Islet of Langerhans (tissue), 1 donor: ENCODE measurements at regions not wholly inside any gene's neighbourhood (a gene's known extent, or its start where the extent isn't known, plus 50 kb on each side); places are given as distances from the start of the nearest gene placed in this dataset.
"Not testable (repeated sequence)": the region's sequence is repeated elsewhere in the genome, so short reads cannot be mapped to it uniquely, and the experiment has no call there.

Experiments
- FAIRE-seq: peaks from one replicate; lab custom pipeline; 2011; peaks lifted over from hg19 to GRCh38; lab: Jason Lieb, UNC

DNA sequence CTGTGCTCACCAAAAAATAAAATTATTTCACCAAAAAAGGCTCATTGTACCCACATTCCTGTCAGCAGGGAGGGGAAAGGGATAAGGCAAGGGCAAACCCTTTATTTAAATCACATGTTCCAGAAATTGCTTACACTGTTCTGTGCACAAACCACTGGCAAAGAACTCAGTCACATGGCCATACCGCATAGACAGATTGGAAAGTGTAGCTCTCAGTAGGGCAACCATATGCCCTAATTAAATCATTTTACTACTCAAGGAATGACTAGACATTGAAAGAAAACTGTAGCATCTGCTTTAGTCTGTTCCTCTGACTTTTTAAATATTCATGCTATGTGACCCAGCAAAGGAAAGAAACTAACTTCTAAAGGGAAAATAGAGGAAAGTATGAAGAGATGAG lies 119.2 kb upstream of the FAM241A start:
- no peak for FAIRE-seq

DNA sequence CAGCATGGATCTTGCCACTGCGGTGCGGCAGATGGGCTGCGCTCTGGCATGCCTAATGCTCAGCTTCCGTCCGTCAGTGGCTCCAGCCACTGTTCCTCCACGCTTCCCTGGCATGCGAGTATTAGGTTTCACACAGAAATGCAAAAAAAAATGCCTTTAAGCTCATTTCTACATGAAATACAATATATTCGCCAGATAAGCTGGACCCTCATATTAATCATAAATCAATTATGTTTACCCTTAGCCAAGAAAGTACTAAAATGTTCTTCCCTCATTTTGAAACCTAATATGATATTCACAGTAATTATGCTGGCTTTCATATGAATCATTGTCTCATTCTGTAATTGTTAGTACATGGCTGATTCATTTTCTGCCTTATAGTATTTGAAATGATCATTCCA lies 115.5 kb upstream of the FAM241A start:
- no peak for FAIRE-seq

DNA sequence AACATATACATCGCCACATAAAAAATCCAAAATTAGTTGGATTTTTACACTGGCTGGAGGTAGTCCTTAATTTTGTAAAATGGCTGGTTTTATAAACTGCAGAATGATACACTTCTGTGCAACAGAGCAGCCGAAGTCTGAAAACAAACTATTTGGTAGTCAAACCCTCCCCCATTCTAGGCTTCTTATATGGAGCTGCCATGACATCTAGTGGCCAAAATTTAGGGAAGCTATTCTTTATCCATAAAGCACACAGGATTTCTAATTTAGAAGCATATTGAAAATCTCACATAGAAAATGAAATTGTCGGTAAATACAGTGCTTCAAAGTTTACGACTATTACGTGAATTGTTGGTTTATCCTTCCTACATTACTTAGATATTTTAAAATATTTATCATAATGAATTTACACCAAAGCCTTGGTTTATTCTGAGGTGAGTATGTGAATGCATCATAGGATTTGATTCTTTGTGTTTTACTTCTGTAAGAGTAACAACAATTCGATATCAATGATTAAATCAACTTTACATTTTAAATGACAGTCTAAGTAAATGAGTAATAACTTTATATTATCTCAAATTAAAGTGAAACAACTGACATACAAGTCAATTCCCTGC lies 113.4 kb upstream of the FAM241A start:
- no peak for FAIRE-seq

DNA sequence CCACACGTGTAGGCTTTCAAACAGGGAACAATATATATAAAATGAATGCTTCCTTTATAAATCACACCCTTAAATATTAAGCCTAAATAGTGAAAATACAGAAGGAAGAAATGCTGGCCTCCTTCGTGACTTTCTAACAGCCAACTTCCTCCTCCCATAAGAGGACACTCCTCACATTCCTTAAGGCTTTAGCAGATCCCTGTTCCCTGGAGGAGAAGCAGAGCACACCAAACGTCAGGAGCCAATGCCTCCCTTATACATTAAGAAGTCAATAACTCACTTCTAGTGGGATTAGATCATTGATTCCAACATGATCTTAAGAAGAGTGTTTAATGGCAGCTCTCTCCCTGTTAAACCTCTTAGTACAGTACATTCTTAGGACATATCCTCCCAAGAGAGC lies 108.4 kb upstream of the FAM241A start:
- no peak for FAIRE-seq

DNA sequence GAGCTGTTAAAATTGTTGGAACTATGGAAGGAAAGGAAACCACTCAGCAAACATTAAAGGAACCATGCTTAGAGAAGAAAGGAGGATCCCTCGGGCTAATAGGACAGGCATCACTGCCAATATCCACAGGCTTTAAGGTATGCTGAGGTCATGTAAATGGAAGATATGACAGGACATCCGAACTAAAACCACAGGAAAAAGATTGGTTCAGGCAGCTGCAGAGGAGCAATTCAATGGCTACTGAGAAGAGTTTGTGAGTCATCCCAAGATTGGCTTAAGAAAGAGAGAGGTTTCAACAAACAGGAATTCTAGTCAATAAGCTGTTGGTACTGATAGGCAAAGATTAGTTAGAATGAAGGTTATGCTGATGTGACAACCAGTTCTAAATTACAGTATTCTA lies 106.4 kb upstream of the FAM241A start:
- no peak for FAIRE-seq

DNA sequence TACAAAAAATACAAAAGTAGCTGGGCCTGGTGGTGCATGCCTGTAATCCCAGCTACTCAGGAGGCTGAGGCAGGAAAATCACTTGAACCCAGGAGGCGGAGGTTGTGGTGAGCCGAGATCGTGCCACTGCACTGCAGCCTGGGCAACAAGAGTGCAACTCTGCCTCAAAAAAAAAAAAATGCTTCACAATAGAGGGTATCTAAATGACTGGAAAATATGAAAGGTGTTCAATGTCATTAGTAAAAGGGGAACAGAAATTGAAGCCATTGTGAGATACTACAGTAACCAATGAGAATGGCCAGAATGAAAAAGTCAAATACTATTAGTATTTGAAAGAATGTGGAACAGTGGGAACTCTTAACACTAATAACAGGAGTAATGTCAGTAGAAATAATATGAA lies 96.1 kb upstream of the FAM241A start:
- not testable (repeated sequence) for FAIRE-seq

DNA sequence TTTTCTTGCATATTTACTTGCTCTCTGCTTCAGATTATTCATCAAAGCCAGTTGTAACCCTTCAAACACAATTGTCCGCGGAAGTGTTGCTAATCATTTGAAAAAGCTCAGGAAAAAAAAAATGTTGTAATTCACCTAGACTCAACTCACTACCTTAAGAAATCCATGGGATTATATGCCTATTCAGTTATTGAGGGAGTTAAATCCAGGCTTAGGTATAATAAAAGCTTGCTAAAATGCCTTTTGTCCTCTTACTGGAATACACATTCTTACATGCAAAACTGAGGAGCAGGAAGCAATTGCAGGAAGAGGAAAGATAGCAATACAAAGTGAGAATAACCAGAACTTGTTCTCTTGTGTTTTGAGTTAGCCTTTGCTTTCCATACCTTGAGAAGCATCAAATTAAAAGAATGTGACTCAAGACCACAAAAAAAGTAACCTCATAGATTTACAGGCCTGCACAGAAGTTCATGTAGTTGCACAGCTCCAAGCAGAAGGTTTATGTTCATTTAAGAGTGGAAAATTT lies 91.4 kb upstream of the FAM241A start:
- no peak for FAIRE-seq

DNA sequence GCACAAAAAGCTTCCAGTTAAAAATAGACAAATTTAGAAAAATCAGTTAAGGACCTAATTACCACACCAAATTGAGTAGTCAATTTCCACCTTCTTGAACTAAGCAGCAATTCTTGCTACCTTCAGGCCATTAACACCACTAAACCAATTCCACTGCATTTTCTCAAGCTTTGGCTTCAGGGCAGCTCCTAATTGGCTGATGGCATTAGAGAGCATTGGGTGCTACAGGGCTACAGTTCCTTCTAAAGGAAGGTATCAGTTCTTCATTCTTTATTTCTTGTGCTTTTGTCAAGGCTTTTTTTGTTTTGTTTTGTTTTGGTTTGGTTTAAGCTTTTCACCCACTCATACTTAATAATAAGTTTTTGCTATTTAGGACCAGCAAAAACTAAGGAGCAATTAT lies 90.2 kb upstream of the FAM241A start:
- no peak for FAIRE-seq

DNA sequence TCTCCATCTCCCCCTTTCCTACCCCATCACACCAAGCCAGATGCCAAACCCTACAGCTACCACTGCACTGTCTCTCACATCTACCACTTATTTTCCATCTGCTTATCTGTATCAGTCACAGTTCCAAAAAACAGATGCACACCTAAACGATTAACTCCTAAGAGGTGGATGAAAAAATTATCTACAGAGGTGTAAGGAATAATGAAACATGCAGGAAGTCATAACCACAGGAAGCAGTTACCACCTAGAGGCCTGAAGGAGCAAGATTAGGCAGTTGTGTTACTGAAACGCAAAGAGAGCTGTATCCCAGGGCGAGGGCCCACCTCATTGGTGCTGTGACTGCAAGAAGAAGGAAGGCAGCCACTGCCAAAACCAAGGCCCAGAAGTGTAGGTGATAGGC lies 87.8 kb upstream of the FAM241A start:
- FAIRE-seq, result no peak

DNA sequence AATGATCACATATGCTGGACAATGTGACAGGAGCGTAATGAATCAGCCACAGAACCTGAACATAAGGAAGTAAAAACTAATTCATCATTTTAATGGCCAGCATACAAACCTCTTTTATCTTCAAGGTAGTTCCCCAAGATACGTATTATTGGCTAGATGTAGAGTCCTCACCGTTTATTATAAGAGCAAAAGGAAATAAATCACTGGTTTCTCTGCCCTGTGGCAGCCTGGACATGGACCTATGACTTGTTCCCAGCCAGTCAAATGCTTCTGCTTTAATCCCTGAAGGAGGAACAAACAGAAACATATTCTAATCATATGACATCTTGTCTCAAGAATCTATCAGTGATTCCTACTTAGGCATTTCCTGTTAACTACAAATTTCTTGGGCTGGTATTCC lies 86.8 kb upstream of the FAM241A start:
- no peak for FAIRE-seq

DNA sequence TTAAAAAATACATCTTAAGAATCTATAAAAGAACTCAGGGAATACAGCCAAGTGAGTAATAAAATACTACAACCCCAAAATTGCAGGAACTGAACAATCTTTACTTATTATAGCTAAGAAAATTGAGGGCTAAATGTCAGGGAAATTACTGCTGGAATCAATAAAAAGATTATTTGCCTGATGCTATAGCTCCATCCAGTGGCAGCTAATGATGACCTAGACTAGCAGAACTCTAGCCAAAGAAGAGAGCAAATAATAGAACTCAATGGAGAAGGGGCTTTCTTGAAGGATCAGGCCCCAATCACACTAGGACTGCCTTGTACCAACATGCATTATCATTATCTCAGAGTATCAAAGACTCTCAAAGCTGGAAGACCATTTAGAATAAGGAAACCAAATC lies 85.0 kb upstream of the FAM241A start:
- FAIRE-seq, result no peak

DNA sequence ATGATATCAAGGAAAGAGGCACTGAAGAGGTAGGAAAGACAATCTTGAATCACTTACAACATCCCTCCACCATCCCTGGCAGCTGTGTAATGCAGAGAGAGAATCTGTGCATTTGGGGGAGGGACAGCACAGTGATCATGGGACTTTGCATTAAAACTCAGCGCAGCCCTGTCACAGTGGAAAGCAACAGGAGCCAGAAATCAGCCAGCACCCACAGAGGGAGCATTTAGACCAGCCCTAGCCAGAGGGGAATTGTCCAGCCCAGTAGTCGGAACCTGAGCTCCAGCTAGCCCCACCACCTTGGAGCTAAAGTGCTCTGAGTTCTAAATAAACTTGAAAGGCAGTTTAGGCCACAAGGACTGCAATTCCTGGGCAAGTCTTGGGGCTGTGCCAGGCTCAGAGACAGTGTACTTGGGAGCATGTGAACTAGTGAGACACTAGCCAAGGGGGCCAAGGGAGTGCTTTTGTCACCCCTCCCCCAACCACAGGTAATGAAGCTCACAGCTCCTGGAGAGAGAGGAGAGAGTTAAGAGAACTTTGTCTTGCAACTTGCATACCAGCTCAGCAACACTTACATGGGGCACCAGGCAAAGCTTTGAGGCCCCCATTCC lies 83.9 kb upstream of the FAM241A start:
- FAIRE-seq, result no peak

DNA sequence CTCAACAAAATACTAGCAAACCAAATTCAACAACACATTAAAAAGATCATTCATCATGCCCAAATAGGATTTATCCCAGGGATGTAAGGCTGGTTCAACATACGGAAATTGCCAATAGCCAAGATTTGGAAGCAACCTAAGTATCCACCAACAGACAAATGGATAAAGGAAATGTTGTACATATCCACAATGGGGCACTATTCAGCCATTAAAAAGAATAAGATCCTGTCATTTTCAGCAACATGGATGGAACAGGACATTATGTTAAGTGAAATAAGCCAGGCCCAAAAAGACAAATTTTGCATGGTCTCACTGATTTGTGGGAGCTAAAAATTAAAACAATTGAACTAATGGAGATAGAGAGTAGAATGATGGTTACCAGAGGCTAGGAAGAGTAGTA lies 82.0 kb upstream of the FAM241A start:
- FAIRE-seq, result no peak

DNA sequence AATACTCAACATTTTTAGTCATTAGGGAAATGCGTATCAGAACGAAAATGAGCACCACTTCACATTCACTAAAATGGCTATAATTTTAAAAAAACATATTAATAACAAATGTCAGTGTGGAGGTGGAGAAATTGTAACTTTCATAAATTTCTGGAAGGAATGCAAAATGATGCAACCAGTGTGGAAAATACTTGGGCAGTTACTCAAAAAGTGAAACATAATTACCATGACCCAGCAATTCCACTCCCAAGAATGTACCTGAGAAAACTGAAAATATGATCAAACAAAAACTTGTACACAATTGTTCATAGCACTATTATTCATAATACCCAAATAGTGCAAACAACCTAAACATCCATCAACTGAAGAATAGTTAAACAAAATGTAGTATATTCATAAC lies 76.1 kb upstream of the FAM241A start:
- no peak for FAIRE-seq

DNA sequence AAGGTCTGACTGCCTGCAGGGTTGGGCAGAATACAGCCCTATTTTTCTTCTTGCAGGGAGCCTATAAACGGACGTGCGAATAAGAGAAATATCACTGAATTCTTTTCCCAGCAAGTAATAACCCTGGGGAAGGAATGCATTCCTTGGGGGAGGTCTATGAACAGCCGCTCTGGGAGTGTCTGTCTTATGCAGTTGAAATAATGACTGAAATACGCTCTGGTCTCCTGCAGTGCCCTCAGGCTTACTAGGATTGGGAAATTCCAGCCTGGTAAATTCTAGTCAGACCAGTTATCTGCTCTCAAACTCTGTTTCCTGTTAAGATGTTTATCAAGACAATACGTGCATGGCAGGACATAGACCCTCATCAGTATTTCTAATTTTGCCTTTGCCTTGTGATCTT lies 72.1 kb upstream of the FAM241A start:
- FAIRE-seq, result no peak

DNA sequence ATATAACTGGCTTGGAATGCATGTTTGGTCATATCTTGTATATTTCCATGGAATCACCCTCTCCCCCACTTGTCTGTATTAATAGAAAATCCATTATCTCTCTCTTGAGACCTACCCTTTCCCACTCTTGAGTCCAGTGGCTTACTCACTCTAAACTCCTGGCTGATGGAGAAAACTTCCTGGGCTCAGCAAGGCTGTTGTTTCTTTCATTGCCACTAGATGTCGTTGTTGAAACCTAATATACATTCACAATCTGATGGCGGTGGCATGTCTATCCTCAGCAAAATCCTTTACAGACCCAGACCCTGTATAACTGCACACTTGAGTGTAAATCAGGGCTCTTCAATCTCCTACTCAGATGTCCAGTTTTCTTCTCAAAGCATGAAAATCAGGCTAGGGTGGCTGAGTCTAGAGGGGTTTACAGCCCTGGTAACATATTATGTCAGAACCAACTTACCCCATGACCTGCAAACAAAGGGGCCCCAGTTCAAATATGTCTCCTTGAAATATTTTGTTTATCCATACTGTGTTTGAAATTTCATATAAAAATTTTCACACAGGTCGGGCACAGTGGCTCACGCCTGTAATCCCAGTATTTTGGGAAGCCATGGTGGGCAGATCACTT lies 70.0 kb upstream of the FAM241A start:
- no peak for FAIRE-seq

DNA sequence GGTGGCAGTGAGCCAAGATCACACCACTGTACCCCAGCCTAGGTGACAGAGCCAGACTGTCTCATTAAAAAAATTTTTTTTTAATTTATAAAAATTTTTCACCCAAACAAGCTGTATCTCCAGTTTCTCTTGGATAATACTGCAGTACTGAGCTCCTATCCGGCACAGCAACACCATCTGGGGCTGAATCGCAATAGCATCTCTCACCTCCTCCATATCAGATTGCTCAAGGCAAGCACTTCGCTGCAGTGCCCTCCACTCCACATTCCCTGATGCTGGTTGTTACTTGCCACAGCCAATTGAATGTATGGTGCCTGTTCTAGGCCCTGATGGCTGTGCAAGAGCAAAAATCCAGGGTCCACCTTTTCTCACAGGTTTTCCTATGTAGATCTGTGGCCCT lies 69.3 kb upstream of the FAM241A start:
- no peak for FAIRE-seq

DNA sequence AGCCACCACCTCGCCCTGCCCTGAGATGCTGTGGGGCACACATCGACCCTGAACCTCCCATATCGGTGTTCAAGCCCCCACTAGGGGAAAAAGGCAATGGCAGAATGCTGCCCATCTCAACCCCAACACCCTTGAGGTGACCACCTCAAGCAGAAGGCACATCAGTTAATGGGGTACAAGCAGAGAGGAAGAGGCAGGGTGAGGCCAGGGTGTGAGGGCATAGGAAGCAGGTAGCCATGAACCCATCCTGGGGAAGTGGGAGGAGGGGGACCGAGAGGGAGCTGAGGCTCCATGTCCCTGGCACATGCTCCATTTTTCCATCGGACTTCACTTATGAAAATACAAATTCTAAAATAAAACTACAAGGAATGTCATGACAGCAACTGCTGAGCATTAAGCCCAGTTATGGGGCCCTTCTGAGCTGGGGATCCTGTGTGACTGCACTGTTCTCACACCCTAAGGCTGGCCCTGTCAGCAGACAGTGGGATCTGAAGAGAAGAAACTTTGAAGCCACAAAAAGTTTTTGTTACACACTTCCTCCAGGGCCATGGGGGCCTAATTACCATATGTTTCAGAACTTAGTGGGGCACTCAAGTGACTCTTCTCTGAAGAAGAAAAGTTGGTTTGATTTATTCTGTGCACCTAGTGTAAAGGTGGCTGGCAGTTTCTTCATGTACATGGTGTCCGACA lies 68.2 kb upstream of the FAM241A start:
- FAIRE-seq, result no peak

DNA sequence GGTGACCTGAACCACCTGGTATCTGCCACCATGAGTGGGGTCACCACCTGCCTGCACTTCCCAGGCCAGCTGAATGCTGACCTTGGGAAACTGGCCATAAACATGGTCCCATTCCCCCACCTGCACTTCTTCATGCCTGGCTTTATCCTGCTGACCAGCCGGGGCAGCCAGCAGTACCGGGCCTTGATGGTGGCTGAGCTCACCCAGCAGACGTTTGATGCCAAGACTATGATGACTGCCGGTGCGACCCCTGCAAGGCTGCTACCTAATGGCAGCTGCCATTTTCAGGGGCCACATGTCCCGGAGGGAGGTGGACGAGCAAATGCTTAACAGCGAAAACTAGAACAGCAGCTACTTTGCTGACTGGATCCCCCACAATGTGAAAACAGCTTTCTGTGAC lies 67.5 kb upstream of the FAM241A start:
- FAIRE-seq, result no peak

DNA sequence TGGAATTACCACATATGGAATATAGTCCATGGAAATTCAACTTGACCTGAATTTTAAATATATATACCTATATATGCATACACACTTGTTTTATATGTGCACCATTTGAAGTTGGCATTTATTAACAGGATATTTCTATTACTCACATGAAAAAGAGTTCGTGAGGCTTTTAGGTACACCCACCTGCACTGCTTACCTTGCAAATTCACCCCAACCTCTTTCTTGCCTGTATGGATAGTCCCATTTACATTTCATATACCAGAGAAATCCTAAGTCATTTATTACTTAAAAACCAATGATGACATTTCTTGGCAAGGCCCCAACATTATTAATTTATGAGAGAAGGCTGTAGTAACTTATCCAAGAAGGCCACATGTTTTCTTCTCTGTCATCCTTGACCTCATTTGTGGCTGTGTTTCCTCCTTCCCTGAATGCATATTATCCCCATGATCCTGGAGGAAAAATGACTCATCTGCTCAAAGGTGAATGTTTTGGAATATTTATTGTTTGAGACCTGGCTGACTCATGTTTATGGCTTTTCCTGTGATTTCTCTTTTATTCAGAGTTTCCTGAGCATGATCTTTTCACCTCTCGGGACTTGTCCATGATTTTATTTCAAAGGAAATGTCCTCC lies 62.2 kb upstream of the FAM241A start:
- FAIRE-seq, result no peak

DNA sequence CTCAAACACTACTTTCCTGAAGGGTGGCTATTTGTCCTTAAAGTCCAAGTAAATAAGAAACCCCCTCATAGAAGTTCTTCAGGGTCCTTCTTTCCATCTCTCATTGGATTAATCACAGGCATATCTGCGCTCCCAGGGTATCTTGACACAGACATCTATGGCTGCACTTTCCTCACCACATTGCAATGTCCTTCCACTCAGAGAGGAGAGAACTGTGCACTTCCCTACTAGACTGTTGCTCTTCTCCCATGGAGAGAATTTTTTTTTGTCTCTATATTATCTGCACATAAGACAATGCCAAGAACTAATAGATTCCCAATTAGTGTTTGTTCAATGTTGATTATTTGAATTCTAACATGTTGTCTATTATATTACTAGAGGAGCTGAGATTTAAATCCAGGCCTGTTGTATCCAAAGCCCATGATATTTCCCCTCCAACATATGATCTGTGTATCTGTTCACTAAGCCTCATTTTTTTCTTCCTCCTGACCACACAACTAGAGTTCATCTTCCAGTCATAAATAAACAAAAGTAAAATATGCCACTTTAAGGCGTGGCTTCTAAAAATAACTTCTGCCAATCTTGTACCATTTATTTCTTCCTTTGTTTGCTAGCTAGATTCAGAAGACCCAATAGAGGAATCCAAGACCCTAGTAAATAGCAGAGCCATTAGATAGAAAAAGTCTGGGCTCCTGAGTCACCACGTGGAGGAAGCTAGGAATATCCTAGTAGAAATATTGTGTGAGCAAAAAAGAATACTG lies 61.5 kb upstream of the FAM241A start:
- FAIRE-seq, result no peak
